MM.1S (cell line): ENCODE measurements at regions not wholly inside any gene's neighbourhood (a gene's known extent, or its start where the extent isn't known, plus 50 kb on each side); places are given as distances from the start of the nearest gene placed in this dataset.

Source experiments
- DNase-seq: peaks from one replicate; pipeline ENCODE4 v3.0.0-alpha.2; 2015
- H2AFZ ChIP-seq: fragments of 300-600 bp; sonication (generic); 2 replicates; pipeline ENCODE4 v1.6.0; 2016; ENCODE audit warnings: antibody characterized with exemption, low read length
- H3F3A ChIP-seq: fragments of 300-600 bp; sonication (generic); 2 replicates; pipeline ENCODE4 v1.6.1; 2016; ENCODE audit warnings: mild to moderate bottlenecking, antibody characterized with exemption, low read length, moderate library complexity, mixed read lengths; ENCODE audit not compliant: insufficient read depth
- H3K27ac ChIP-seq: fragments of 300-600 bp; sonication (generic); 2 replicates; pipeline ENCODE4 v1.5.1; 2016; ENCODE audit warnings: mild to moderate bottlenecking, low read length
- H3K27me3 ChIP-seq: fragments of 300-600 bp; sonication (generic); replicated peaks from 2 replicates; pipeline ENCODE4 v1.6.0; 2016; ENCODE audit warnings: low read length; ENCODE audit not compliant: insufficient read depth
- H3K36me3 ChIP-seq: fragments of 300-600 bp; sonication (generic); replicated peaks from 2 replicates; pipeline ENCODE4 v1.6.1; 2016; ENCODE audit warnings: mild to moderate bottlenecking, low read length, mixed read lengths; ENCODE audit not compliant: insufficient read depth
- H3K4me1 ChIP-seq: fragments of 300-600 bp; sonication (generic); 2 replicates; pipeline ENCODE4 v1.6.1; 2016; ENCODE audit warnings: low read length, mixed read lengths
- H3K4me2 ChIP-seq: fragments of 300-600 bp; sonication (generic); 2 replicates; pipeline ENCODE4 v1.6.0; 2016; ENCODE audit warnings: low read depth, low read length
- H3K4me3 ChIP-seq: fragments of 300-600 bp; sonication (generic); 2 replicates; pipeline ENCODE4 v1.5.1; 2016; ENCODE audit warnings: low read length, mixed read lengths
- H3K79me2 ChIP-seq: fragments of 300-600 bp; sonication (generic); 2 replicates; pipeline ENCODE4 v1.6.1; 2016; ENCODE audit warnings: mixed run types, low read length, mixed read lengths
- H3K9ac ChIP-seq: fragments of 300-600 bp; sonication (generic); 2 replicates; pipeline ENCODE4 v1.6.1; 2016; ENCODE audit warnings: low read length, mixed read lengths
- H3K9me2 ChIP-seq: fragments of 300-600 bp; sonication (generic); replicated peaks from 2 replicates; pipeline ENCODE4 v1.6.1; 2016; ENCODE audit warnings: mild to moderate bottlenecking, low read length, mixed read lengths; ENCODE audit not compliant: insufficient read depth
- H3K9me3 ChIP-seq: fragments of 300-600 bp; sonication (generic); replicated peaks from 2 replicates; pipeline ENCODE4 v1.6.1; 2016; ENCODE audit warnings: mild to moderate bottlenecking, low read length, mixed read lengths; ENCODE audit not compliant: insufficient read depth
- H4K20me1 ChIP-seq: fragments of 300-600 bp; sonication (generic); 2 replicates; pipeline ENCODE4 v1.6.1; 2016; ENCODE audit warnings: mild to moderate bottlenecking, low read length, moderate library complexity, mixed read lengths; ENCODE audit not compliant: insufficient read depth
- EZH2 ChIP-seq: fragments of 300-600 bp; sonication (generic); optimal IDR thresholded peaks from 2 replicates; pipeline ENCODE3; 2017; ENCODE audit warnings: low read depth, mild to moderate bottlenecking, antibody characterized with exemption, low read length, mixed read lengths
- EZH2phosphoT487 ChIP-seq: fragments of 300-600 bp; sonication (generic); IDR thresholded peaks from 2 replicates; pipeline ENCODE4 v1.6.1; 2018; ENCODE audit warnings: antibody characterized with exemption, low read length
- TF ChIP-seq, protein P1 (sequence below): fragments of 300-600 bp; sonication (generic); IDR thresholded peaks from 2 replicates; pipeline ENCODE4 v1.5.1; 2016; ENCODE audit warnings: antibody characterized with exemption, low read length, mixed read lengths

DNA sequence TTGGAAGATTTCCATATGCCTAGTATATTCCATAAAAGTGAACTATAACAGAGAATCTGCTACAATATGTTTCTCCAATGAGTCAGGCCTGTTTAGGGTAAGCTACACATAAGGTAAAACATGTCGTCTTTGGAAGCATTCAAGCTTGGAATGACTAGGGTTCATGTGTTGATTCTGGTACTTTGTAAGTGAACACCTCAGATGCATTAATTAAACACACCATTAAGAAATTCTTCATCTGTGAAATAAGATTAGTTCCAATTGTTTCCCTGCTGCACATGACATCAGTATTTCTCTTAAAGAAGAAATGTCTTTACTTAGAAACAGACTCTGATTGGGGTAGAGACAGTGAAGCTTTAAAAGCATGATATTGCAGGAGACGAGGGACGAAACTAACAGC is 461.1 kb upstream of the NXPH2 start:
- H3K9me2 ChIP-seq, result no peaks in the 10 kb centered on the region
- no peak overlapping the region for H3K27ac ChIP-seq
- TF ChIP-seq, protein P1, sequence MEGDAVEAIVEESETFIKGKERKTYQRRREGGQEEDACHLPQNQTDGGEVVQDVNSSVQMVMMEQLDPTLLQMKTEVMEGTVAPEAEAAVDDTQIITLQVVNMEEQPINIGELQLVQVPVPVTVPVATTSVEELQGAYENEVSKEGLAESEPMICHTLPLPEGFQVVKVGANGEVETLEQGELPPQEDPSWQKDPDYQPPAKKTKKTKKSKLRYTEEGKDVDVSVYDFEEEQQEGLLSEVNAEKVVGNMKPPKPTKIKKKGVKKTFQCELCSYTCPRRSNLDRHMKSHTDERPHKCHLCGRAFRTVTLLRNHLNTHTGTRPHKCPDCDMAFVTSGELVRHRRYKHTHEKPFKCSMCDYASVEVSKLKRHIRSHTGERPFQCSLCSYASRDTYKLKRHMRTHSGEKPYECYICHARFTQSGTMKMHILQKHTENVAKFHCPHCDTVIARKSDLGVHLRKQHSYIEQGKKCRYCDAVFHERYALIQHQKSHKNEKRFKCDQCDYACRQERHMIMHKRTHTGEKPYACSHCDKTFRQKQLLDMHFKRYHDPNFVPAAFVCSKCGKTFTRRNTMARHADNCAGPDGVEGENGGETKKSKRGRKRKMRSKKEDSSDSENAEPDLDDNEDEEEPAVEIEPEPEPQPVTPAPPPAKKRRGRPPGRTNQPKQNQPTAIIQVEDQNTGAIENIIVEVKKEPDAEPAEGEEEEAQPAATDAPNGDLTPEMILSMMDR, result no peak
- TF ChIP-seq EZH2, result no peak
- no peak for TF ChIP-seq EZH2phosphoT487
- H3K9ac ChIP-seq, result no peak overlapping the region
- no peak overlapping the region for H3K4me2 ChIP-seq
- no peaks in the 10 kb centered on the region for H4K20me1 ChIP-seq
- H3K4me3 ChIP-seq, result no peak overlapping the region
- no peak overlapping the region for H2AFZ ChIP-seq
- no peaks in the 10 kb centered on the region for H3K36me3 ChIP-seq
- no peaks in the 10 kb centered on the region for H3K27me3 ChIP-seq
- no peak for DNase-seq
- no peaks in the 10 kb centered on the region for H3K9me3 ChIP-seq
- H3K4me1 ChIP-seq, result no peaks in the 10 kb centered on the region
- no peaks in the 10 kb centered on the region for H3F3A ChIP-seq
- no peaks in the 10 kb centered on the region for H3K79me2 ChIP-seq

DNA sequence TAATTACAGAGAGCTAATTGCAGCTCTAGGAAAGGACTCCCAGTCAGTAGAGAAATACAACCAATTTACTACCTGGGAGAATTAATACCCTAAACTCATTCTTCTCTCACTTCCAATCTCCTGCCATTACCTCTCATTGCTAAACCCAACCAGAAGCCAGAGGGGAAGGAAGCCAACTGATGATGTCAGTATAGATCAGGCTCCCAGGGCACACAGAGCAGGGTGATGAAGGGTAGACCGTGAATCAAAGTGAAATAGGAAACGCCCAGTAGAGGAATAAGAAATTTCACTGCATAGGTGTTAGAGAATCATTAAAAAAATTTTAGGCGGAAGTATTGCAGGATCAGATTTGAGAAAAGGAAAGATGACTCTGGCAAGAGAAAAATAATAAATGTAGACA is 456.8 kb upstream of the NXPH2 start:
- no peak overlapping the region for H2AFZ ChIP-seq

DNA sequence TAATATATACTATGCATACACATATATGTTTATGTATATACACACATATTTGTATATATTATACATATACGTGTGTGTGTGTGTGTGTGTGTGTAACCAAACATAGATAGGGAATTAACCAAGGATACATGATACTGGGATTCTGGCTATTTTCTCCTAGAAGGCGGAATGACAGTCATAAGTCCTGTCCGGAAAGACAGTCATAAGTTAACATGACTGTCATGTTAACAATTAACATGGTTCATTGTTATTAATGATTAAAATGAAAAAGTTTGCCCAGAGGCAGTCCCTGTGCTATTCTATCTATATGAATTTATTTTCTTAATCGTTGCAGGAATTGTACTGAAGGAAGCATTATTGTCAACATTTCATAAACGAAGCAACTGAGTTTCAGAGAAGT is 450.7 kb upstream of the NXPH2 start:
- H3K9ac ChIP-seq, result no peak overlapping the region
- no peaks in the 10 kb centered on the region for H3K27me3 ChIP-seq
- no peaks in the 10 kb centered on the region for H3K9me2 ChIP-seq
- TF ChIP-seq EZH2 (no peak), EZH2phosphoT487 (no peak)
- TF ChIP-seq, protein P1, result no peak
- DNase-seq, result no peak
- H3K27ac ChIP-seq, result no peak overlapping the region
- H3K79me2 ChIP-seq, result no peaks in the 10 kb centered on the region
- H3K4me3 ChIP-seq, result no peak overlapping the region
- H3K4me2 ChIP-seq, result no peak overlapping the region
- no peaks in the 10 kb centered on the region for H4K20me1 ChIP-seq
- no peaks in the 10 kb centered on the region for H3K9me3 ChIP-seq
- H3K36me3 ChIP-seq, result no peaks in the 10 kb centered on the region
- no peaks in the 10 kb centered on the region for H3K4me1 ChIP-seq
- no peaks in the 10 kb centered on the region for H3F3A ChIP-seq
- no peak overlapping the region for H2AFZ ChIP-seq

More for the DNA sequence above, 456.8 kb upstream of the NXPH2 start:
- no peaks in the 10 kb centered on the region for H3F3A ChIP-seq
- no peak for DNase-seq
- H3K9me2 ChIP-seq, result no peaks in the 10 kb centered on the region
- no peak overlapping the region for H3K4me2 ChIP-seq
- H4K20me1 ChIP-seq, result no peaks in the 10 kb centered on the region
- H3K4me1 ChIP-seq, result no peaks in the 10 kb centered on the region
- H3K27ac ChIP-seq, result no peak overlapping the region
- H3K36me3 ChIP-seq, result no peaks in the 10 kb centered on the region
- H3K9me3 ChIP-seq, result no peaks in the 10 kb centered on the region
- H3K4me3 ChIP-seq, result no peak overlapping the region
- TF ChIP-seq EZH2phosphoT487 (no peak), EZH2 (no peak)
- TF ChIP-seq, protein P1, result no peak
- no peaks in the 10 kb centered on the region for H3K27me3 ChIP-seq
- no peak overlapping the region for H3K9ac ChIP-seq
- no peaks in the 10 kb centered on the region for H3K79me2 ChIP-seq

DNA sequence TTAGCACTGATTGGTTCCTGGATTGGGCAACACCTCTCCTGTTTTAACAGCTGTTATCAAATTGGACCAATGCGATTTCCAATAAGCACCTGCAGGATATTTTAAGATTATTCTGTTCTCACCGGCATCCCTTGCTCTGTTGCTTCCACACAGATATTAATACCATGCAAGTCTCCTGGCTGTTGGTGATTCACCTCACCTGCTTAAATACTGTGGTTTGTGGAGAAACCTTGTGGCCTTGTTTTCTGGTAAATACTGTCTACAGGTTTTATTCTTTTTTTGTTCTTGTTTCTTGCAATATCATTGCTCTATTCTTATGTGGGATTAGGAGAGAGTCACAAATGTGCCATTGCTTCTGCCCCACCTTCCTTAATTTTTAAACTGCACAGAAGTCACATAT is 448.1 kb upstream of the NXPH2 start:
- Histone ChIP-seq H4K20me1 (no peaks in the 10 kb centered on the region), H3K27ac (no peak overlapping the region), H3K9me3 (no peaks in the 10 kb centered on the region), H3K36me3 (no peaks in the 10 kb centered on the region), H3K79me2 (no peaks in the 10 kb centered on the region), H3F3A (no peaks in the 10 kb centered on the region), H3K4me1 (no peaks in the 10 kb centered on the region), H3K4me2 (no peak overlapping the region), H3K9ac (no peak overlapping the region), H3K4me3 (no peak overlapping the region), H2AFZ (no peak overlapping the region), H3K9me2 (no peaks in the 10 kb centered on the region), H3K27me3 (no peaks in the 10 kb centered on the region)
- no peak for DNase-seq
- TF ChIP-seq, protein P1, result no peak
- TF ChIP-seq EZH2 (no peak), EZH2phosphoT487 (no peak)
